Bronchial epithelial cell (primary cell): ENCODE measurements at regions not wholly inside any gene's neighbourhood (a gene's known extent, or its start where the extent isn't known, plus 50 kb on each side); places are given as distances from the start of the nearest gene placed in this dataset.

ENCODE experiments used
- DNase-seq: peaks from one replicate; pipeline ENCODE4 v3.0.0-alpha.2; 2010; ENCODE audit warnings: low read depth
- FAIRE-seq: peaks from 2 replicates; lab custom pipeline; 2011; peaks lifted over from hg19 to GRCh38; lab: Jason Lieb, UNC
- H3K27me3 ChIP-seq: 2 replicates; pipeline ENCODE4 v1.5.1; 2011; ENCODE audit warnings: low read length; ENCODE audit not compliant: control insufficient read depth, insufficient read depth
- H3K36me3 ChIP-seq: 2 replicates; pipeline ENCODE4 v1.5.1; 2011; ENCODE audit warnings: low read length; ENCODE audit not compliant: control insufficient read depth, insufficient read depth
- H3K4me3 ChIP-seq: 2 replicates; pipeline ENCODE4 v1.5.1; 2011; ENCODE audit warnings: mild to moderate bottlenecking, low read depth, low read length, control low read depth
- CTCF ChIP-seq: IDR thresholded peaks from 2 replicates; pipeline ENCODE4 v1.5.1; 2011; ENCODE audit warnings: mild to moderate bottlenecking, moderate library complexity, low read length, control low read depth, inconsistent platforms; ENCODE audit not compliant: insufficient read depth, severe bottlenecking

- H3K27me3 ChIP-seq = no peaks in the 10 kb centered on the region
- no peak for FAIRE-seq
Measured at GRCh38 chr9:30900706-30901105, 1483.7 kb upstream of the ACO1 start.

GRCh38 chr9:30913331-30913730 is 1471.1 kb upstream of the ACO1 start:
- DNase-seq (no peak), FAIRE-seq (no peak)
- H3K27me3 ChIP-seq = no peaks in the 10 kb centered on the region
- no peak for TF ChIP-seq CTCF
- H3K4me3 ChIP-seq = no peak overlapping the region
- H3K36me3 ChIP-seq = no peaks in the 10 kb centered on the region

More at GRCh38 chr9:30900706-30901105, 1483.7 kb upstream of the ACO1 start:
- no peak for TF ChIP-seq CTCF
- no peak for DNase-seq
- H3K4me3 ChIP-seq = no peak overlapping the region
- H3K36me3 ChIP-seq = no peaks in the 10 kb centered on the region

GRCh38 chr9:30915451-30915850 is 1469.0 kb upstream of the ACO1 start:
- no peak for TF ChIP-seq CTCF
- no peaks in the 10 kb centered on the region for H3K27me3 ChIP-seq
- H3K4me3 ChIP-seq = no peak overlapping the region
- FAIRE-seq = no peak
- H3K36me3 ChIP-seq = no peaks in the 10 kb centered on the region
- DNase-seq = no peak

- DNase-seq (no peak), FAIRE-seq (no peak)
- TF ChIP-seq CTCF = no peak
- no peak overlapping the region for H3K4me3 ChIP-seq
- no peaks in the 10 kb centered on the region for H3K27me3 ChIP-seq
- H3K36me3 ChIP-seq = no peaks in the 10 kb centered on the region
Measured at GRCh38 chr9:30925126-30925525, 1459.3 kb upstream of the ACO1 start.

GRCh38 chr9:30925635-30926034 is 1458.8 kb upstream of the ACO1 start:
- FAIRE-seq = no peak
- Histone ChIP-seq H3K36me3 (no peaks in the 10 kb centered on the region), H3K4me3 (no peak overlapping the region), H3K27me3 (no peaks in the 10 kb centered on the region)
- DNase-seq = peak; percentile 20
- TF ChIP-seq CTCF = no peak

- H3K36me3 ChIP-seq = no peaks in the 10 kb centered on the region
- TF ChIP-seq CTCF = no peak
- FAIRE-seq (no peak), DNase-seq (no peak)
- H3K4me3 ChIP-seq = no peak overlapping the region
- H3K27me3 ChIP-seq = no peaks in the 10 kb centered on the region
Measured at GRCh38 chr9:30928045-30928444, 1456.4 kb upstream of the ACO1 start.
